Karpas-422 (cell line): ENCODE measurements at regions not wholly inside any gene's neighbourhood (a gene's known extent, or its start where the extent isn't known, plus 50 kb on each side); places are given as distances from the start of the nearest gene placed in this dataset.

Experiments
- DNase-seq: peaks from one replicate; pipeline ENCODE4 v3.0.0-alpha.2; 2015
- H2AFZ ChIP-seq: fragments of 200-600 bp; sonication (generic); 2 replicates; pipeline ENCODE4 v1.6.1; 2014; ENCODE audit warnings: antibody characterized with exemption, low read length, mixed read lengths
- H3K27ac ChIP-seq: fragments of 200-600 bp; sonication (generic); 2 replicates; pipeline ENCODE4 v1.5.1; 2014; ENCODE audit warnings: mild to moderate bottlenecking, low read length, moderate library complexity
- H3K27me3 ChIP-seq: fragments of 200-600 bp; sonication (generic); 2 replicates; pipeline ENCODE4 v1.6.1; 2014; ENCODE audit warnings: low read length, mixed read lengths
- H3K36me3 ChIP-seq: fragments of 200-600 bp; sonication (generic); 2 replicates; pipeline ENCODE4 v1.6.1; 2014; ENCODE audit warnings: low read length, mixed read lengths; ENCODE audit not compliant: insufficient read depth
- H3K4me1 ChIP-seq: fragments of 200-600 bp; sonication (generic); 2 replicates; pipeline ENCODE4 v1.6.1; 2014; ENCODE audit warnings: mild to moderate bottlenecking, low read length, mixed read lengths
- H3K4me2 ChIP-seq: fragments of 200-600 bp; sonication (generic); 2 replicates; pipeline ENCODE4 v1.6.1; 2014; ENCODE audit warnings: low read length, low read depth, mild to moderate bottlenecking; ENCODE audit not compliant: poor library complexity, severe bottlenecking
- H3K4me3 ChIP-seq: fragments of 200-600 bp; sonication (generic); 2 replicates; pipeline ENCODE4 v1.5.1; 2014; ENCODE audit warnings: mild to moderate bottlenecking, antibody characterized with exemption, low read length, mixed read lengths
- H3K79me2 ChIP-seq: fragments of 200-600 bp; sonication (generic); 2 replicates; pipeline ENCODE4 v1.6.1; 2014; ENCODE audit warnings: mild to moderate bottlenecking, low read length, mixed read lengths
- H3K9ac ChIP-seq: fragments of 200-600 bp; sonication (generic); 2 replicates; pipeline ENCODE4 v1.6.0; 2014; ENCODE audit warnings: low read length
- H3K9me2 ChIP-seq: fragments of 200-600 bp; sonication (generic), shearing (Covaris generic); replicated peaks from 2 replicates; pipeline ENCODE4 v1.6.0; 2014; ENCODE audit warnings: mild to moderate bottlenecking, low read length, moderate library complexity; ENCODE audit not compliant: insufficient read depth
- H3K9me3 ChIP-seq: fragments of 300-700, 200-600 bp; sonication (generic); 2 replicates; pipeline ENCODE4 v1.6.1; 2014; ENCODE audit warnings: low read length, mixed read lengths
- H4K20me1 ChIP-seq: fragments of 200-600 bp; sonication (generic); 2 replicates; pipeline ENCODE4 v1.6.1; 2014; ENCODE audit warnings: mild to moderate bottlenecking, antibody characterized with exemption, low read length, low read depth; ENCODE audit not compliant: insufficient read depth

- H3K4me1 ChIP-seq = no peaks in the 10 kb centered on the region
- H3K36me3 ChIP-seq = no peaks in the 10 kb centered on the region
- H3K79me2 ChIP-seq = no peaks in the 10 kb centered on the region
- H2AFZ ChIP-seq = no peak overlapping the region
- H3K9ac ChIP-seq = no peak overlapping the region
- no peak overlapping the region for H3K4me3 ChIP-seq
- H3K27me3 ChIP-seq = no peaks in the 10 kb centered on the region
- H4K20me1 ChIP-seq = no peaks in the 10 kb centered on the region
- no peak for DNase-seq
- no peaks in the 10 kb centered on the region for H3K9me3 ChIP-seq
- H3K9me2 ChIP-seq = no peaks in the 10 kb centered on the region
- no peak overlapping the region for H3K4me2 ChIP-seq
- no peak overlapping the region for H3K27ac ChIP-seq
These were observed 890.8 kb upstream of the MAP3K7 start for GRCh38 chr6:91477688-91478087.

GRCh38 chr6:91476000-91476399 lies 889.1 kb upstream of the MAP3K7 start:
- Histone ChIP-seq H3K4me2 (no peak overlapping the region), H3K9me3 (no peaks in the 10 kb centered on the region), H2AFZ (no peak overlapping the region)

GRCh38 chr6:91465393-91465792 lies 878.5 kb upstream of the MAP3K7 start:
- Histone ChIP-seq H3K9me3 (no peaks in the 10 kb centered on the region), H3K36me3 (no peaks in the 10 kb centered on the region), H3K9me2 (no peaks in the 10 kb centered on the region; the same call in 1 of the 2 replicates), H4K20me1 (no peaks in the 10 kb centered on the region), H3K79me2 (no peaks in the 10 kb centered on the region), H2AFZ (no peak overlapping the region), H3K9ac (no peak overlapping the region), H3K4me2 (no peak overlapping the region), H3K27me3 (no peaks in the 10 kb centered on the region), H3K4me3 (no peak overlapping the region), H3K27ac (no peak overlapping the region), H3K4me1 (no peaks in the 10 kb centered on the region)
- DNase-seq = no peak

More at GRCh38 chr6:91476000-91476399, 889.1 kb upstream of the MAP3K7 start:
- no peaks in the 10 kb centered on the region for H3K27me3 ChIP-seq
- no peak overlapping the region for H3K27ac ChIP-seq
- H3K4me1 ChIP-seq = no peaks in the 10 kb centered on the region
- H3K4me3 ChIP-seq = no peak overlapping the region
- H3K9ac ChIP-seq = no peak overlapping the region
- no peaks in the 10 kb centered on the region for H4K20me1 ChIP-seq
- H3K9me2 ChIP-seq = no peaks in the 10 kb centered on the region
- no peaks in the 10 kb centered on the region for H3K79me2 ChIP-seq
- no peak for DNase-seq
- H3K36me3 ChIP-seq = no peaks in the 10 kb centered on the region

- H3K79me2 ChIP-seq = no peaks in the 10 kb centered on the region
- no peaks in the 10 kb centered on the region; the same call in 1 of the 2 replicates for H3K9me2 ChIP-seq
- H3K9ac ChIP-seq = no peak overlapping the region
- no peak overlapping the region for H2AFZ ChIP-seq
- H3K9me3 ChIP-seq = no peaks in the 10 kb centered on the region
- no peak overlapping the region for H3K4me2 ChIP-seq
- H3K27me3 ChIP-seq = no peaks in the 10 kb centered on the region
- no peaks in the 10 kb centered on the region for H3K36me3 ChIP-seq
- no peak overlapping the region for H3K4me3 ChIP-seq
- no peaks in the 10 kb centered on the region for H4K20me1 ChIP-seq
- no peaks in the 10 kb centered on the region for H3K4me1 ChIP-seq
- no peak overlapping the region for H3K27ac ChIP-seq
- DNase-seq = no peak
These were observed 877.8 kb upstream of the MAP3K7 start for GRCh38 chr6:91464718-91465117.

- no peak overlapping the region for H3K9ac ChIP-seq
- no peaks in the 10 kb centered on the region for H3K36me3 ChIP-seq
- no peak overlapping the region for H3K27ac ChIP-seq
- H3K79me2 ChIP-seq = no peaks in the 10 kb centered on the region
- H4K20me1 ChIP-seq = no peaks in the 10 kb centered on the region
- H3K9me3 ChIP-seq = no peaks in the 10 kb centered on the region
- no peak for DNase-seq
- H3K9me2 ChIP-seq = no peaks in the 10 kb centered on the region; the same call in 1 of the 2 replicates
- no peak overlapping the region for H3K4me2 ChIP-seq
- no peaks in the 10 kb centered on the region for H3K4me1 ChIP-seq
- no peak overlapping the region for H2AFZ ChIP-seq
- no peaks in the 10 kb centered on the region for H3K27me3 ChIP-seq
- no peak overlapping the region for H3K4me3 ChIP-seq
These were observed 877.3 kb upstream of the MAP3K7 start for GRCh38 chr6:91464201-91464600.

- Histone ChIP-seq H3K4me3 (no peak overlapping the region), H3K36me3 (no peaks in the 10 kb centered on the region), H3K9me3 (no peaks in the 10 kb centered on the region), H3K4me2 (no peak overlapping the region), H3K9ac (no peak overlapping the region), H3K4me1 (no peaks in the 10 kb centered on the region), H3K27me3 (no peaks in the 10 kb centered on the region), H4K20me1 (no peaks in the 10 kb centered on the region), H2AFZ (no peak overlapping the region), H3K27ac (no peak overlapping the region), H3K79me2 (no peaks in the 10 kb centered on the region), H3K9me2 (no peaks in the 10 kb centered on the region; the same call in 1 of the 2 replicates)
- DNase-seq = no peak
These were observed 875.4 kb upstream of the MAP3K7 start for GRCh38 chr6:91462241-91462640.

- H2AFZ ChIP-seq = no peak overlapping the region
- no peaks in the 10 kb centered on the region for H3K36me3 ChIP-seq
- H4K20me1 ChIP-seq = no peaks in the 10 kb centered on the region
- no peaks in the 10 kb centered on the region for H3K79me2 ChIP-seq
- H3K27me3 ChIP-seq = no peaks in the 10 kb centered on the region
- H3K4me1 ChIP-seq = no peaks in the 10 kb centered on the region
- no peak overlapping the region for H3K27ac ChIP-seq
- H3K4me3 ChIP-seq = no peak overlapping the region
- H3K4me2 ChIP-seq = no peak overlapping the region
- H3K9me3 ChIP-seq = no peaks in the 10 kb centered on the region
- H3K9me2 ChIP-seq = no peaks in the 10 kb centered on the region; the same call in 1 of the 2 replicates
- no peak overlapping the region for H3K9ac ChIP-seq
- DNase-seq = no peak
These were observed 866.5 kb upstream of the MAP3K7 start for GRCh38 chr6:91453224-91453878.

- no peak for DNase-seq
- Histone ChIP-seq H2AFZ (no peak overlapping the region), H3K9me3 (no peaks in the 10 kb centered on the region), H3K79me2 (no peaks in the 10 kb centered on the region), H3K4me1 (no peaks in the 10 kb centered on the region), H3K27ac (no peak overlapping the region), H3K27me3 (no peaks in the 10 kb centered on the region), H3K9me2 (no peaks in the 10 kb centered on the region; the same call in 1 of the 2 replicates), H3K4me2 (no peak overlapping the region), H3K36me3 (no peaks in the 10 kb centered on the region), H3K4me3 (no peak overlapping the region), H3K9ac (no peak overlapping the region), H4K20me1 (no peaks in the 10 kb centered on the region)
These were observed 862.7 kb upstream of the MAP3K7 start for GRCh38 chr6:91449539-91449938.
